NCI-H460 (cell line): ENCODE measurements at regions not wholly inside any gene's neighbourhood (a gene's known extent, or its start where the extent isn't known, plus 50 kb on each side); places are given as distances from the start of the nearest gene placed in this dataset.
"Not testable (repeated sequence)": the region's sequence is repeated elsewhere in the genome, so short reads cannot be mapped to it uniquely, and the experiment has no call there.

Experiments used
- DNase-seq: peaks from one replicate; pipeline ENCODE4 v3.0.0-alpha.2; 2016; ENCODE audit warnings: low read depth; ENCODE audit errors: extremely low read depth

DNA sequence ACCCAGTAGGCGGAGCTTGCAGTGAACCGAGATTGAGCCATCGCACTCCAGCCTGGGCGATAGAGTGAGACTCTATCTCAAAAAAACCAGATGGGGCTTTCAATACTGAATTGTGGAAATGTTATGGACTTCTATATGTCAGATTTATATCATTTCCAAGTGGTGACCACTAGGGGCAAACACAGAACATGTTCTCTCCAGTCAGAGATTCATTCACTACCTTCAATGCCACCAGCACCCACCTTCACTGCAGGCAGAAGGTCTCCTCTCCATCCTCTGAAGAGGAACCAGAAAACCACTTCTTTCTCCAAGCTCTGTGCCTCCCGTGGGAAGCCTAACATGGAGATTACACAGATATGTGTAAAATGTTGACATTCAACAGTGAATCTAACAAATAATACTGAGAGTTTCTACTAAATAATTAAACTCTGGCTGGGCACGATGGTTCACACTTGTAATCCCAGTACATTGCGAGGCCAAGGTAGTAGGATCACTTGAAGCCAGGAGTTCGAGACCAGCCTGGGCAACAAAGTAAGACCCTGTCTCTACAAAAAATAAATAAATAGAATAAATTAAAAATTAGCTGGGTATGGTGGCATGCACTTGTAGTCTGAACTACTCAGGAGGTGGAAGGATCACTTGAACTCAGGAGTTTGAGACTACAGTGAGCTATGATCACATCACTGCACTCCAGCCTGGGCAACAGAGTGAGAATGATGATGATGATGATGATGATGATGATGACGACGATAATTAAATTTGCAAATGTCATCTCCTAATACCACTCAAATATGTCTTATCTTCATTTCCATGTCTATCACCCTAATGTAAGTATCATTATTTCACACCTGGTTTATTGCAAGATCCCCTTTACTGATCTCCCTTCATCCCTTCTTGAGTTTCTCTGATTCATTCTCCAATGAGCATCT is 151.1 kb downstream of the ZNF281 start:
- DNase-seq: peak; percentile 28

- DNase-seq: no peak
These were observed 152.6 kb downstream of the ZNF281 start for GRCh38 chr1:200257235-200257634.

DNA sequence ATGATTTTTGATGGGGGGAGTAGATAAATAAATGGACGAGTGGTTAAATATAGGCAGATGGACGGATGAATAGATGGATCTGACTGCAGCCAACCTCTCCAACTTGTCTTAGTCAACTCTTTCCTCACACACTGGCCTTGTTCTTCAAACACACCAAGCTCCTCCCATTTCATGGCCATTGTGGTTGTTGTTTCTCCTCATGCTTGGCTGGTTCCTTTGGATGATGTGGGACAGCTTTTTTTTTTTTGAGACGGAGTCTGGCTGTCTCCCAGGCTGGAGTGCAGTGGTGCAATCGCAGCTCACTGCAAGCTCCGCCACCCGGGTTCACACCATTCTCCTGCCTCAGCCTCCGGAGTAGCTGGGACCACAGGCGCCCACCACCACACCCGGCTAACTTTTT is 155.2 kb downstream of the ZNF281 start:
- DNase-seq: not testable (repeated sequence)

DNA sequence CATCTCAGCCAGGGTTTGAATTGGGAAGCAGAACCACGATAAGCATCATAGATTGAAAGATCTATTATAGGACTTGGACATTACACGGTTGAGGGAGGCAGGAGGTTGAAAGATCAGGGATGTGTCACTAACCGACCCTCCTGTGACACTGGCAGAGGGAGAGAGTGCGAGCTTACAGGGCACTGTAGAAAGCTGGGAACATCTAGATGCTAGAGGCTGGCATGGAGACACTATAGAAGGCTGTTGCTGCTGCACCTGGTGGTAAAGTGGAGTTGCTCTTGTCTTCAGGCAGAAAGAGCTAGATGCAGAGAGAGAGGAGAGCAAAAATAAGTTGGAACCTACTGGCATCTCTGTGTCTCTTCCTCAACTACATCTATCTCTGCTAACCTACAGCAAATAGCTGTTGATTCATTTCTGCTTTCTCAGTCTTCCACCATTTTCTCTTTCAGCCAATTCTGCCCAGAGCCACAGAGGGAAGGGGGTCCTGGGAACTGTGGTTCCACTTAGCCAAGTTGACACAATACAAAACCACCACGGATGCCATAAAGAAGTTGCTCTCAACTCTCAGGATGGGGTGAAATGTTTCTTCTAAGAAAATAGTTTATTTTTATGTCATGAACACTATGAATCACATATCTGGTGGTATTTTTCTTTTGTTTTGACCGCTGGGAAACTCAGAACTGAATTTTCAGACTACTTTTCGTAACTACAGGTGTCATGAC is 155.9 kb downstream of the ZNF281 start:
- DNase-seq: no peak

GRCh38 chr1:200252531-200252930 is 157.3 kb downstream of the ZNF281 start:
- no peak for DNase-seq

DNA sequence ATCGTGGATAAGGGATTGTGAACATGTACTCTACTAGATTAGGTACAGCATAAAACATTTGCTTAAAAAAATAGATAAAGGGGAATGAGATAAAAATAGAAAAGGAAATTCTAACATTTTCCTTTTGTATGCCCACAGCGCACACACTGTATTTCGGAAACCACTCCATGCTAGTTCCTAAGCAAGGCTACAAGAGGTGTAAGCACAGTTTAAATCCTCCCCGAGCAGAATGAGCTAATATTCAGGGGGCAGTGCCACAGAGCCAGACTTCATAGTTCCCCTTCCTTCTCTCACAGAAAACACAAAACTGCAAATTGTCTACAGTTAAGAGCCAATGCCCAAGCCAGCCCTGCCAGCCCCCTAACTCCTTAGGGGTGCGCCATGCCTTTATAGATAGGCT is 159.4 kb downstream of the ZNF281 start:
- no peak for DNase-seq

DNA sequence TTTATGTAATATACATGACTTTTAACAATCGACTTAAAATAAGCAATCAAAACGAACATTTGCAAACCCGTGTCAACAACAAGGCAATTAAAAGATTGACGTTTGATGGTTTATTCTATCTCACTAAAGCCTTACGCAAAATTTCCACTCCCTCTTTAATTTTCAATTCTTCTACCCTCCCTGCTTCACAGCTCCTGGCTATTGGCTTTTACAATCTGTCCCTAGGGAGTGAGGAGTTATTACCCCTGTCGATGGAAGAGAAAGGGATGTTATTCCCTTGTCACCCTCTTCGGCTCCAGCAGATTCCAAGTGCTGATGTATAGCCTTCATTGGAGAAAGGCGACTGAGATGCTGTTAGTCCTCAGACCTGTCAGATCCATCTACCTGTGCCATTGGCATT is 161.3 kb downstream of the ZNF281 start:
- no peak for DNase-seq

GRCh38 chr1:200247518-200247917 is 162.3 kb downstream of the ZNF281 start:
- no peak for DNase-seq

- DNase-seq: no peak
These were observed 164.4 kb downstream of the ZNF281 start for GRCh38 chr1:200245473-200245872.

DNA sequence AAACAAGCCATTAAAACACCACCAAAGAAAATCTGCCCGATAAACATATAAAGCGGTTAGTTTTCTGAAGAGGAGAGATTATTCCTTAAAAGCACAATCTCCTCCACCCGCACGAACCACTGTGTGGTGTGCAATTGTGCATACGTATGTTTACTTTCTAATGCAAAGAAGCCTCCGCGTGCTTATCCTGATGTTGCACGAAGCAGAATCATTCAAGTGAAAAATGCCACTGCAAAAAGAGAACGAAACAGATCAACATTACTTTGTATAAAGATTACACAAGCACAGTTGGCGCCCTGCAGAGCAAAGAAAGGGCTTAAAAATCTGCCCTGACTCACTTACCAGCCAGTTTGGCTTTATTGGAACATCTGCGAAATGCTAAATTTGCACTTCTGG is 166.8 kb downstream of the ZNF281 start:
- no peak for DNase-seq

DNA sequence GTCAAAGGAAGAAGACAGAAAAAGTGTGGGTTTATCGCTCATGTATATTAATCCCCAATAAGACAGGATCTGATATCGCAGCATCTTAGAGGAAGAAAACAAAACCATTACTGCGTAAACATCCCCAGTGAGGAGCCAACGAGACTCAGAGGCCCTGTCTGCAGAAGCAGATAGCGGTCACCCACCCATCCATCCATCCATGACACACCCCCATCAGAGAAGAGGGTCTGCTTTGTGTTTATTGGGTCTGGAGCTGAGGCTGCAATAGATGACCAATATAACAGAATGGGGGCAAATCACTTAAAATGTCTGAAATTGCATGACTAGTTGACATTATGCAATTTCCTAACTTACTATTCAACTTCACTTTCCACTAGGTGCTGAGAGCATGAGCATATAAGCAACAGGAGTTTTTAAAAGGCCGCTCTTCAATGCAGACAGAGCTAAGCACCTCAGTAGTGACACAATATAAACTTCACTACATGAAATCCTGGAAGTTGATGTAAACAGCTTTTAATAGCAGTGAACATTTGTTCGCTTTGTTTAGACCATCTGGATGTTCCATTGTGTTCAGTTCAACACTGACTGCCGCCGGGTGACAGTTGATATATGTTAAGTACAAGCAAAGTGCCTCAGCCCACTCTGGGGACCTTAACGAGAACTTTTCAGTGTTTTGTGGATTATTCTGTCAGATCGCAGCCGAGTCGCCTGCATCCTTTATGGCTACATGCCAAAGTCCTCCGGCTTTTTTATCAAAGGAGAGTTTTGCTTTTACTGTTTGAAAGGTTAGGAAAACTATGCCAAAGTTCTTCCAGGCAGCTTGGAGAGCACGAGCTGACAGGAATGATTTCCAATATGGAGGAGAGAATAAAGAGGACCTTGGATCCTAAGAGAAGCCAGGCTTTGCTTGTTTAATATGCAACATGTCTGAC is 167.5 kb downstream of the ZNF281 start:
- no peak for DNase-seq

- DNase-seq: no peak
These were observed 169.2 kb downstream of the ZNF281 start for GRCh38 chr1:200240656-200241055.

DNA sequence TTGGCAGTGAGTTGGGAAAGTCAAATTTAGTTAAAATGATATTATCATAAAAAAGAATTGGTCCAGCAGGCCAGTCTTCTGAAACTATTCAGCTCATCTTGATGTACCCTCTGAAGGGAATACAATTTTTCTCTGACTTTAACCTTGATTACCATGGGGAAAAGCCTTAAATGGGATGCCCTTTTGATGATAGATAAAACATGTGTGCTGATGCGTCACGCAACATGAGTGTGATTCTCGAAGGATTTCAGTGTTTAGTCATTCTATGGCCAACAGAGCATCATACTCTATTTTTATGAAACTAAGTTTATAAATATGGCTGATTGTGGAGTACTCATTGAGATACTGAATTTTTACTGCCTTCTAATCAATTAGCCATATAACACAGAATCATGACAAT is 171.5 kb downstream of the ZNF281 start:
- DNase-seq: no peak

GRCh38 chr1:200237066-200237465 is 172.8 kb downstream of the ZNF281 start:
- no peak for DNase-seq

DNA sequence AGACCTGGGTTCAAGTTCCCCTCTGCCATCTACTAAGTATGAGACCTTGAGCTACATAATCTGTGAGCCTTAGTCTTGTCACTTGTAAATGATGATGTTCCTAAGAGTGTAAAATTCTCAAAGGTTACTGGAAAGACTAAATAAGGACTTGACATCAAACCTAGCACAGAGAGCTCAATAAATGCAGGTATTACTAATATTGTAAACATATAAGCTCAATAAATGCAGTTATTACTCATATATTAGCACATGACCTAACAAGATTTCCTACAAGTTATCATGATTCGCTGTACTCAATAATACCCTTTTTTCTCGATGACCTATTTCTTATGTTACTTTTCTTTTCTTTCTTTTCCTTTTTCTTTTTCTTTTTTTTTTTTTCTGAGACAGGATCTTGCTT is 174.9 kb downstream of the ZNF281 start:
- DNase-seq: no peak

DNA sequence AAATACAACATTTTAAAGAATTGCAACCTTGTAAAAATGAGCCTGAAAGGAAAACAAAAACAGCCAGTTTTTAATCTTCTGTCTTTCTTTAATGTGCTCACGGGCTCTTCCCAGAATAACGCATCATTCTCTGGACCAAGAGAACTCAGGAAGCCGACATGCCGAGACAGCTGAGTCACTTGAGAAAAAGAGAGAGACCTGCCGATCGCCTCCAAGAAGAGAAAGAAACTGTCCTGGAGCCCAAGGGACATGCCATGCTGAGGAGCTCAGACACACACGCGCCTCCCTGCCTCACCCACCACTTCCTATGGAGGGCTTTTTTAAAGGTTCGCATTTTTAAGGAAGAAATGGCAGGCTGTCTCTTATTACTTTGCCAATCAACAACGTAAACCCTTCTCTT is 176.4 kb downstream of the ZNF281 start:
- no peak for DNase-seq

DNA sequence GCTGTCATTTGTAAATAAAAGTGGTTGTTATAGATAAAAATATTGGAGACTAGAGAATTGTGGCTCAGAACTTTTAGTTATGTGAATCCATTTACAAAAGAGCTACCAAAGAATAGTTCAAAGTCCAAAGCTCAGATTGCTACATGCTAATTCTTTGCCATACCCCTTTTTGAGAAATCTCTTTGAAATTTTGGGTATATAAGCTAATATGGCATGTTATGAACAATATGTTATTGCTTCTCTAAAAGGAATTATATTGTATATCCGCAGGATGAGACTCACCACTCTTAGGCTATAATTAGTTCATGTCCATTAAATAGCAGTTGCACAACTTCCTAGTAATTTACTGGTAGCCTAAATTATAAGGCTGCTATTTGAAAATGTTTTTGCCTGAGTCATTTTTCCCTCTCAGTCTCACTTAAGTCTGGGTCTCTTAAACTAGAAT is 178.0 kb downstream of the ZNF281 start:
- DNase-seq: no peak

GRCh38 chr1:200230671-200231070 is 179.2 kb downstream of the ZNF281 start:
- no peak for DNase-seq

- DNase-seq: no peak
These were observed 181.3 kb downstream of the ZNF281 start for GRCh38 chr1:200228486-200228885.

DNA sequence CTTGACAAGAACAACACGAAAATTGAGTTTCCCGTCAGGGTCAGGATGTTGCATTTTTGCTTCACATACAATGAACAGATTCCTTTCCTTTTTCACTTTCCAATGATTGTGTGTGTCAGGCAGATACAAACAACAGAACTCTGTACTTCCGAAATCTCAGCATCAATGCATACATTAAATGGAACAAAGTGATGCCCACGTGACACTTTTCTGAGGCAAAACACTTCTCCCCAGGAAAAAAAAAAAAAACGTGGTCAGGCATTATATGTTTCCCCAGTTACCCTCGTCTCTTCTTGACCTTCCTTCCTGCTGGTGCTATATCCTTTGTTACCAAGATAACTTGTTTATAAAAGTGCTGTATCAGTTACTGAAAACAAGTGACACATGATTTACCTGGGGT is 181.8 kb downstream of the ZNF281 start:
- no peak for DNase-seq
